GM19099 (cell line): ENCODE measurements at regions not wholly inside any gene's neighbourhood (a gene's known extent, or its start where the extent isn't known, plus 50 kb on each side); places are given as distances from the start of the nearest gene placed in this dataset.

ENCODE experiments used
- POLR2A ChIP-seq: IDR thresholded peaks from 3 replicates; pipeline ENCODE4 v1.6.1; 2011; ENCODE audit warnings: low read depth; ENCODE audit not compliant: insufficient read length; ENCODE audit errors: extremely low read depth

- no peak for TF ChIP-seq POLR2A
These were observed 1238.9 kb upstream of the MIR17HG start for GRCh38 chr13:90108547-90108946.

DNA sequence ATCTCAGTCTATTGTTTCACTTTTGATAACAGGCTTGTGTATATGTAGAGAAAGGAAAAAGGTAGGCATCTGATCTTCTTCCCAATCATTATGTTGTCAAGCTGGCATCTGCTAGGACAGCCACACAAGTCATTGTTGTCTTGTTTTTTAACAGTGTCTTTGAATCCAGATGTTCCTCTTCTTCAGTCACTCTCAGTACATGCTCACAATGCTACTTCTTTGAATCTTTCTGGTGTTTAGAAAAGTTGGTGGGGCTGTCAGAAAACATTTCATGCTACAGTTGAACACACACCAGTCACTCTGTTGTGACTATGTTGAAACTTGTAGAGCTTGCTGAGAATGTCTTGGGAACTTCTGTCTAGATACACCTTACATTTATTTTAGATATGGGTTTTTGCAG lies 1231.4 kb upstream of the MIR17HG start:
- TF ChIP-seq POLR2A = no peak

- no peak for TF ChIP-seq POLR2A
These were observed 1228.9 kb upstream of the MIR17HG start for GRCh38 chr13:90118467-90119071.

DNA sequence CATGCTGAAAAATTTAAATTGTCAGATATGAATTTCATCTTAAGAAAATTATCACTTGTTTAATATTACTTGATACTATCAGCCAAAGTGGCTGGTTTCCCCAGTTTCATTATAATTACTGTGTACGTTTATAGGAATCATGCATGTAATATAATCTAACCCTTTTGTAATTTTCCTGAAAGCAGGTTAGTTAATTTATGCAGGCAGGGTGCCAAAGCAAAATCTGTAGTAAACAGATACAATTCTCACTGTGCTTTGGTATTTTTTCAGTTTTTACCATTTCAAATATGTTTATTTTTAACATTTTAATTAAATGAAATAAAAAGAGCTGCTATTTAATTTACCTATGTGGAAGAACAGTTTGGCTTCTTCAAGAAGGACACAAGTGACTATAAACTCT lies 1227.5 kb upstream of the MIR17HG start:
- TF ChIP-seq POLR2A = no peak

GRCh38 chr13:90121784-90122183 lies 1225.7 kb upstream of the MIR17HG start:
- no peak for TF ChIP-seq POLR2A

DNA sequence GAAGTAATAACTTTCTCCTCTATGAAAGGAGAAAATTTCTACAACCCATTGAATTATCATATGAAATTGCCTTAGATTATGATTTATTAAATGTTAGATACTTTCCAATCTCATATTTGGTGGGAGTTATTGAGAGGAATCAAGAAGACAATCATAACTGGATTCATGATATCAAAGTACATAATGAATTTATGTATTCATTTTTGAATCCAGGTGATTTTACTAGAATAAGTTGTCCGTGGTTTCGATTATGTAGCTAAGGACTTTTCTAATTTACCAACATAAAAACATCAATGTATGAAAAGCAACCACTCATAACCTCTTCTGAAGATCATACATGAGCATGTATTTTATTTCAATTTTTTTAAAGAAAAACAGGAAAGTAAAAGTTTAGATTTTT lies 1225.0 kb upstream of the MIR17HG start:
- TF ChIP-seq POLR2A = no peak

DNA sequence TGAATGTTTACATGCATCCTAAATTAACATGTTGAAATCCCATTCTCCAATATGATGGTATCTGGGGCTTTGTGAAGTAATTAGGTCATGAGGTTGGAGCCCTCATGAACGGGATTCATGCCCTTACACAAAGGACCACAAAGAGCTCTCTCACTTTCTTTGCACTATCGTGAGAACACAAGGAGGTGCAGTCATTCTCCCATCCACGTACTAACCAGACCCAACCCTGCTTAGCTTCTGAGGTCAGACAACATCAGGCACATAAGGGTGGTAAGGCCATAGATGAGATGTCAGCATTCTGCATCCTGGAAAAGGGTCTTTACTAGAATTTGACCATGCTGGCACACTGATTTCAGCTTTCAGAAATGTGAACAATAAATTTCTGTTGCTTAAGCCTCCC lies 1211.9 kb upstream of the MIR17HG start:
- no peak for TF ChIP-seq POLR2A

GRCh38 chr13:90142251-90142650 lies 1205.2 kb upstream of the MIR17HG start:
- no peak for TF ChIP-seq POLR2A

- TF ChIP-seq POLR2A = no peak
These were observed 1193.1 kb upstream of the MIR17HG start for GRCh38 chr13:90154311-90154960.

GRCh38 chr13:90156390-90156789 lies 1191.1 kb upstream of the MIR17HG start:
- TF ChIP-seq POLR2A = no peak

GRCh38 chr13:90168953-90169352 lies 1178.5 kb upstream of the MIR17HG start:
- no peak for TF ChIP-seq POLR2A

DNA sequence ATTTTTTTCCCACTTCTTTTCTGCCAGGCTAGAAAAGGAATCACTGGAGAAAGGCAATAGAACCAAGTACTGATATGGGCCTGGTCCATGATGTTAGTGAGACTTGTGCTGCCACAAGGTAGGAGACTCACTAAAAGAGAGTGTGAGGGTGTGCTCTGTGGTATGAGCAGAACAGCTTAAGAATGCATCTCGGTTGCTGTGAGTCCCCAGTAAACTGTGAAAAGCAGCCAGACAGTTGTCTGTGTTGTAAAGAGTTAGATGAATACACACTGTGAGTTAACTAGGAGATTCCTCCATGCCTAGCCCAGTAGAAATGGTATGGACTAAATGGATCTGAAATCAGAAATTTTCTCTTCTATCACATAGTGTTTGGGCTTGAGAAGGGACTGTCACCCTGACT lies 1177.3 kb upstream of the MIR17HG start:
- TF ChIP-seq POLR2A = no peak

DNA sequence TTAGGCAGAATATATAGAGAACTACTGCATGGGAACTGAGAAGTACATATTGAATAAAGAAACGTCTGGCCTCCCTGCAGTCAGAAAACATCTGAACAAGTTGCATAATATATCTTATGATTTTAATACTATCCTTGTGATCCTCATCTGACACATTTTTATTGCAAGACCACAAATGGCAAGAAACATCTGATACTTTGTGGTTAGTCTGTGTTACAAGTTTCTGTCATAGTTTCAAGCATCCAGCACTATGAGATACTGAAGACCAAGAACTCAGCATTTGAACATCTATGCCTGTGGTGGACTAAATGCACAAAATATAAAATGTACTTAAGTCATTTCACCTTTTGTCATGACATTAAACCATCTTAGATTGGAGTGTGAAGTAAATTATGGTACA lies 1175.8 kb upstream of the MIR17HG start:
- no peak for TF ChIP-seq POLR2A

DNA sequence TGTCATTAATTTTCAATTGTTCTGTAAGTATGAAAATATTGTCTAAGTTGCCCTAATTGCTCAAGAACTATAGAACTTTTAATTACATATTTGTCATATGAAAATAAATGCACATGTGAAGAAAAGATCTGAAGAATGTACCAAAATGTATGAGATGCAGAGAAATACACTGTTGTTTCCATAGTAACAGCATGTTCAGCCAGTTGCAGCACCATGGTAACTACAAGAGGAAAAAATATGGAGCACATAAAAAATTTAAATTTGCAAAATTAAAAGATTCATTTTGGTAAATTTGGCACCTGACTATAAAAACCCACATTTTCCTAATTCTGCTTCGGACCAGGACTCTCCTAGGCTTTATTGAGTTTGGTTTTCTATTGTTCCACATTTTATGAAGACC lies 1170.0 kb upstream of the MIR17HG start:
- no peak for TF ChIP-seq POLR2A

GRCh38 chr13:90184355-90184754 lies 1163.1 kb upstream of the MIR17HG start:
- no peak for TF ChIP-seq POLR2A

DNA sequence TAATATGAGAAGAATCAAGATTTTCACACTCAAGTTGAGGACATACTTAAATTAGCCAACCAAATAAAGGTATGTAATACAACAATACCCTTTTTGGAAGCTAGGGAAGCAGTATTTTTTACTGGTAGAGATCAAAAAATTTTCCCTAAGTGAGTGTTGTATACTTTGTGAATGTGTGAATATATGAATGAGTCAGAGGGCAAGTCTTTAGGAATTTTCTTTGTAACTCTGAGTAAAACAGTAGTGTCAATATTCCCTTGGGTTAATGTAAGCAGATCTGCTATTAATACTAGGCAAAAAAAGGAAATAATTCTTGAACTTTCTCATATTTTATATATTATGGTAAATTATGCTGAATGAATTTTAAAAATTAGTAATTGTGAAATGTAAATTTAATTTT lies 1161.8 kb upstream of the MIR17HG start:
- TF ChIP-seq POLR2A = no peak
